GM19452 (cell line): ENCODE measurements at regions not wholly inside any gene's neighbourhood (a gene's known extent, or its start where the extent isn't known, plus 50 kb on each side); places are given as distances from the start of the nearest gene placed in this dataset.

Experiments used
- ATAC-seq: cut with Tn5 transposase; IDR thresholded peaks from one replicate; pipeline ENCODE4 v1.9.1; 2021; ENCODE audit not compliant: unreplicated experiment

- no peak for ATAC-seq
Observed at GRCh38 chr2:153197402-153198386, 280.9 kb downstream of the RPRM start.

GRCh38 chr2:153196378-153197058, 282.0 kb downstream of the RPRM start:
- ATAC-seq = no peak

- ATAC-seq = no peak
Observed at GRCh38 chr2:153195342-153195741, 283.2 kb downstream of the RPRM start.

- no peak for ATAC-seq
Observed at GRCh38 chr2:153189091-153189888, 289.3 kb downstream of the RPRM start.

GRCh38 chr2:153179808-153180207, 298.8 kb downstream of the RPRM start:
- ATAC-seq = no peak

- no peak for ATAC-seq
Observed at GRCh38 chr2:153169609-153170008, 309.0 kb downstream of the RPRM start.

GRCh38 chr2:153165021-153165420, 313.5 kb downstream of the RPRM start:
- no peak for ATAC-seq

GRCh38 chr2:153163055-153163454, 315.5 kb downstream of the RPRM start:
- ATAC-seq = no peak

GRCh38 chr2:153156743-153157142, 321.8 kb downstream of the RPRM start:
- ATAC-seq = no peak

- no peak for ATAC-seq
Observed at GRCh38 chr2:153152036-153152435, 326.5 kb downstream of the RPRM start.

GRCh38 chr2:153145470-153145978, 333.0 kb downstream of the RPRM start:
- ATAC-seq = no peak

- no peak for ATAC-seq
Observed at GRCh38 chr2:153143540-153143939, 335.0 kb downstream of the RPRM start.

GRCh38 chr2:153140498-153140897, 338.1 kb downstream of the RPRM start:
- ATAC-seq = no peak

GRCh38 chr2:153138651-153139375, 339.7 kb downstream of the RPRM start:
- no peak for ATAC-seq

GRCh38 chr2:153136216-153136615, 342.3 kb downstream of the RPRM start:
- no peak for ATAC-seq

GRCh38 chr2:153134725-153135124, 343.8 kb downstream of the RPRM start:
- no peak for ATAC-seq

GRCh38 chr2:153133716-153134115, 344.8 kb downstream of the RPRM start:
- no peak for ATAC-seq

- no peak for ATAC-seq
Observed at GRCh38 chr2:153132418-153132817, 346.1 kb downstream of the RPRM start.

- ATAC-seq = no peak
Observed at GRCh38 chr2:153115141-153115540, 363.4 kb downstream of the RPRM start.

- no peak for ATAC-seq
Observed at GRCh38 chr2:153110486-153110885, 368.1 kb downstream of the RPRM start.
